Uterus (tissue), 3 donors: ENCODE measurements at regions not wholly inside any gene's neighbourhood (a gene's known extent, or its start where the extent isn't known, plus 50 kb on each side); places are given as distances from the start of the nearest gene placed in this dataset.
A peak's percentile ranks its signal among the peaks of the same experiment; 100 is the strongest.

Source experiments
- DNase-seq, 2 donors: peaks; one replicate each; pipeline ENCODE4 v3.0.0-alpha.2; 2019 to 2020
- H3K27ac ChIP-seq, 2 donors: fragments of 200-600 bp; sonication (generic); 1 replicate in 1 of 2; 2 replicates in 1 of 2; pipeline ENCODE4 v1.5.1; 2016 to 2018
- H3K27me3 ChIP-seq, 2 donors: fragments of 200-600 bp; sonication (generic); one replicate each; pipeline ENCODE4 v1.5.1; 2018 to 2019; ENCODE audit warnings: control low read depth in 1 of 2
- H3K36me3 ChIP-seq, 2 donors: fragments of 200-600 bp; sonication (generic); one replicate each; pipeline ENCODE4 v1.5.1; 2019; ENCODE audit warnings: control low read depth in 1 of 2
- H3K4me1 ChIP-seq, 2 donors: fragments of 200-600 bp; sonication (generic); one replicate each; pipeline ENCODE4 v1.5.1; 2018 to 2019; ENCODE audit warnings: control low read depth in 1 of 2
- H3K4me3 ChIP-seq, 2 donors: fragments of 200-600 bp; sonication (generic); 1 replicate in 1 of 2; 2 replicates in 1 of 2; pipeline ENCODE4 v1.5.1; 2018 to 2019; ENCODE audit warnings: mild to moderate bottlenecking in 1 of 2
- H3K9me3 ChIP-seq, 2 donors: fragments of 200-600 bp; sonication (generic); one replicate each; pipeline ENCODE4 v1.5.1; 2019; ENCODE audit warnings: control low read depth in 1 of 2
- CTCF ChIP-seq, 4 experiments: fragments of 200-600 bp in 2 of 4; fragments of 450-650 bp in 2 of 4; sonication (generic) in 2 of 4; IDR thresholded peaks; one replicate each; pipeline ENCODE4 v1.5.1; 2016 to 2019; ENCODE audit warnings: antibody characterized with exemption in 4 of 4, mild to moderate bottlenecking in 2 of 4, moderate library complexity in 1 of 4
- POLR2A ChIP-seq, 2 donors: fragments of 450-650 bp; IDR thresholded peaks; one replicate each; pipeline ENCODE4 v1.6.1; 2016; ENCODE audit warnings: antibody characterized with exemption in 2 of 2, mild to moderate bottlenecking in 1 of 2, moderate library complexity in 1 of 2
- intact Hi-C: fragments of 100-400 bp; cut with DNase I; formaldehyde crosslinking; loops from one replicate; pipeline ENCODE4 v1.15.1; 2023; ENCODE audit warnings: low total_unique reads
- donor health status: DM: yes; HTN: yes; CAD: no.

- H3K4me3 ChIP-seq, result no peak overlapping the region
- H3K9me3 ChIP-seq, result no peaks in the 10 kb centered on the region
- intact Hi-C loops, result no loop called here
- H3K27me3 ChIP-seq, result no peaks in the 10 kb centered on the region
- no peak for TF ChIP-seq POLR2A (IDR thresholded peaks at IDR 0.05)
- no peak for TF ChIP-seq CTCF (IDR thresholded peaks at IDR 0.05)
- H3K36me3 ChIP-seq, result no peaks in the 10 kb centered on the region
- no peak for DNase-seq
- H3K4me1 ChIP-seq, result no peaks in the 10 kb centered on the region
- peak overlapping the region in 1 of 2 donors; percentile 12 for H3K27ac ChIP-seq
These were observed 203.4 kb upstream of the ZNF507 start for GRCh38 chr19:32141840-32142511.

GRCh38 chr19:32146664-32147063 lies 198.7 kb upstream of the ZNF507 start:
- Histone ChIP-seq H3K27me3 (no peaks in the 10 kb centered on the region), H3K36me3 (no peaks in the 10 kb centered on the region), H3K27ac (no peak overlapping the region), H3K9me3 (no peaks in the 10 kb centered on the region), H3K4me1 (no peaks in the 10 kb centered on the region), H3K4me3 (no peak overlapping the region)
- no peak for TF ChIP-seq CTCF (IDR thresholded peaks at IDR 0.05)
- no peak for TF ChIP-seq POLR2A (IDR thresholded peaks at IDR 0.05)
- DNase-seq, result no peak
- intact Hi-C loops, result no loop called here

GRCh38 chr19:32150605-32151004 lies 194.8 kb upstream of the ZNF507 start:
- DNase-seq, result no peak
- Histone ChIP-seq H3K4me3 (no peak overlapping the region), H3K36me3 (no peaks in the 10 kb centered on the region), H3K27me3 (no peaks in the 10 kb centered on the region), H3K27ac (no peak overlapping the region), H3K4me1 (no peaks in the 10 kb centered on the region), H3K9me3 (no peaks in the 10 kb centered on the region)
- TF ChIP-seq CTCF (IDR thresholded peaks at IDR 0.05) (no peak), POLR2A (IDR thresholded peaks at IDR 0.05) (no peak)
- intact Hi-C loops, result no loop called here

- H3K27ac ChIP-seq, result no peak overlapping the region
- DNase-seq, result no peak
- no peaks in the 10 kb centered on the region for H3K27me3 ChIP-seq
- intact Hi-C loops, result no loop called here
- H3K4me1 ChIP-seq, result no peaks in the 10 kb centered on the region
- no peak overlapping the region for H3K4me3 ChIP-seq
- H3K36me3 ChIP-seq, result no peaks in the 10 kb centered on the region
- no peaks in the 10 kb centered on the region for H3K9me3 ChIP-seq
- no peak for TF ChIP-seq CTCF (IDR thresholded peaks at IDR 0.05)
- TF ChIP-seq POLR2A (IDR thresholded peaks at IDR 0.05), result no peak
These were observed 191.0 kb upstream of the ZNF507 start for GRCh38 chr19:32154418-32154817.

GRCh38 chr19:32164384-32164992 lies 180.9 kb upstream of the ZNF507 start:
- no peaks in the 10 kb centered on the region for H3K27me3 ChIP-seq
- intact Hi-C loops, result no loop called here
- H3K27ac ChIP-seq, result no peak overlapping the region
- no peaks in the 10 kb centered on the region for H3K4me1 ChIP-seq
- H3K36me3 ChIP-seq, result no peaks in the 10 kb centered on the region
- DNase-seq, result no peak
- no peak overlapping the region for H3K4me3 ChIP-seq
- no peaks in the 10 kb centered on the region for H3K9me3 ChIP-seq
- TF ChIP-seq POLR2A (IDR thresholded peaks at IDR 0.05) (no peak), CTCF (IDR thresholded peaks at IDR 0.05) (no peak)
